ENCODE measurements at regions not wholly inside any gene's neighbourhood (a gene's known extent, or its start where the extent isn't known, plus 50 kb on each side); places are given as distances from the start of the nearest gene placed in this dataset.
"Not testable (repeated sequence)": the region's sequence is repeated elsewhere in the genome, so short reads cannot be mapped to it uniquely, and the experiment has no call there.

DNA sequence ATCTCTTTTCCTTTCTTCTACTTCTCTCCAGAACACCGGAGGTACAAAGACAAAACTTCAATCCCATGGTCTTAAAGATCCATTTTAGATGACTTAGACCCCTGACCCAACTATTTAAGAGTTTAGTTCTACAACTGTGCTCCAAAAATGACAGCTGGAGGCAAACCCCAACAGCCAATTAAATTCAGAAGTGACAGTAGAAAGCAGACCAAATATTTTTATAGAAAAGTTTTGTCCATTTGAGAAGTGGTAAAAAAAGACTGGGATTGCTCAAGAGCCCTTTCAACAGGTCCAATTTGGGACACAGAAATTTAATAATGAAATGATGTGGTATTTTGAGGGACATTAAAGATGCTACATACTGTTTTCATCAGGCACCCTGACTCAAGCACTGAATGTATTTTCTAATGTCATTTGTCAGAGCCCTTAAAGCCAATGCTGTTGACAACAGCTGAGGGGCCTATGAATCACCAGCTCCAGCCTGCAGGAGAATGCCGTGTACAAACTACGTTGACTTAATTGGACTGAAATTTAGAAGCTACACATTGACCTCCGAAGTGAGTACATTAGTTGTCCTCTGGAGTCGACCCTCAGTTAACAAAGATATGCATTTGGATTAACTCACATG lies 147.5 kb upstream of the PIK3R1 start:
- H3K4me3 ChIP-seq (ENCODE audit: low read depth, low read length) = no peak overlapping the region
- TF ChIP-seq, protein P1, sequence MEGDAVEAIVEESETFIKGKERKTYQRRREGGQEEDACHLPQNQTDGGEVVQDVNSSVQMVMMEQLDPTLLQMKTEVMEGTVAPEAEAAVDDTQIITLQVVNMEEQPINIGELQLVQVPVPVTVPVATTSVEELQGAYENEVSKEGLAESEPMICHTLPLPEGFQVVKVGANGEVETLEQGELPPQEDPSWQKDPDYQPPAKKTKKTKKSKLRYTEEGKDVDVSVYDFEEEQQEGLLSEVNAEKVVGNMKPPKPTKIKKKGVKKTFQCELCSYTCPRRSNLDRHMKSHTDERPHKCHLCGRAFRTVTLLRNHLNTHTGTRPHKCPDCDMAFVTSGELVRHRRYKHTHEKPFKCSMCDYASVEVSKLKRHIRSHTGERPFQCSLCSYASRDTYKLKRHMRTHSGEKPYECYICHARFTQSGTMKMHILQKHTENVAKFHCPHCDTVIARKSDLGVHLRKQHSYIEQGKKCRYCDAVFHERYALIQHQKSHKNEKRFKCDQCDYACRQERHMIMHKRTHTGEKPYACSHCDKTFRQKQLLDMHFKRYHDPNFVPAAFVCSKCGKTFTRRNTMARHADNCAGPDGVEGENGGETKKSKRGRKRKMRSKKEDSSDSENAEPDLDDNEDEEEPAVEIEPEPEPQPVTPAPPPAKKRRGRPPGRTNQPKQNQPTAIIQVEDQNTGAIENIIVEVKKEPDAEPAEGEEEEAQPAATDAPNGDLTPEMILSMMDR (IDR thresholded peaks at IDR 0.05; ENCODE audit: low read depth, low read length) = no peak

DNA sequence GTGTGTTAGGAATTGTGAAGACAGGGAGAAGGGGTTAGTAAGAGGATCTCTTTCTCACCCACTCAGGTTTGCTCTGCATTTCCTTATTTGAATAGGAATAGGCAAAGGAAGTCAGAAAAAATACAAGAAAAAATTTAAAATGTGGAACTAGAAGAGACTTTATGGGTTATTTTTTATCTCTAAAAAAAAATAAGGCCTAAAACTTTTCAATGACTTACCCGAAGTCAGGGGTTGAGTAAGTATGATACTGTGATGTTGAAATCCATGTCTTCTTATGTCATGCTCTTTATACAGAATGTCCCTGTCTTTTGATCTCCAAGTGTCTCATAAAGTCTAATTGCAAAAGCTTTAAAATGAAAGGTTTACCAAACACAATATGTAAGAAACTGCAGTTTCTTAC lies 148.3 kb upstream of the PIK3R1 start:
- TF ChIP-seq, protein P1 (IDR thresholded peaks at IDR 0.05; ENCODE audit: low read depth, low read length) = no peak
- no peak overlapping the region for H3K4me3 ChIP-seq (ENCODE audit: low read depth, low read length)

DNA sequence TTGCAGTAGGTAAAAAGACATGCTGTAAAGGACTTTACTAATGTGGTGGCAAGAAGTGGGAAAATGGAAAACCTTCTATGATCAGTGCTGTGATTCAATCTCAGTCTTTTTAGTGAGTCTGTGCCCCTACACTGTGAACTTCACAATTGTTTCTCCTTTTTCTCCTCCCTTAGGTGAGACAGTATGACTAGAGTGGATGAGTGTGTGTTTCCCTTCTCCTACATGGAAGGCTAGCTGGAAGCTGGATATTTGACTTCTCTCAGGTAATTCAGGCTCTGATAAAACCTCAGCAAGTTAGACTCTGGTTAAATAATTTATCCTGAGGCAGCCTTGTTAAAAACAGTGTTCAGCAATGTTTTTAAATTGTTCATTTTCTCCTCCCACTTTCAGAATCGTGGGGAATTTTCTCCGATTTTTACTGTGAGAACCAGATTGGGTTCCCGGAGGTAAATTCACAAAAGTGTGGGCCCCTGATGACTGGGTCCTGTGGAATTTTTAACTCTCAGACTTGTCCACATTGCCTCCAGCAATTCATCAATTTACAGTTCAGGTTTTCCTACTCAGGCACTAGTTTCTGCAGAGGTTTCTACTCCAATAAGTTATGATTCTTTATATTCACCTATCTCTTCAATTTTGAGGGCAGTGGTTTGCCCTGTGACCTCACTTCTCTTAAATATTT lies 149.1 kb upstream of the PIK3R1 start:
- H3K4me3 ChIP-seq (ENCODE audit: low read depth, low read length) = no peak overlapping the region
- TF ChIP-seq, protein P1 (IDR thresholded peaks at IDR 0.05; ENCODE audit: low read depth, low read length) = no peak

DNA sequence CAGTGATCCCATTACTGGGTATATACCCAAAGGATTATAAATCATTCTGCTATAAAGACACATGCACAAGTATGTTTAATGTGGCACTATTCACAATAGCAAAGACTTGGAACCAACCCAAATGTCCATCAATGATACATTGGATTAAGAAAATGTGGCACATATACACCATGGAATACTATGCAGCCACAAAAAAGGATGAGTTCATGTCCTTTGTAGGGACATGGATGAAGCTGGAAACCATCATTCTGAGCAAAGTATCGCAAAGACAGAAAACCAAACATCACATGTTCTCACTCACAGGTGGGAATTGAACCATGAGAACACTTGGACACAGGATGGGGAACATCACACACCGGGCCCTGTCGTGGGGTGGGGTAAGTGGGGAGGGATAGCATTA lies 150.2 kb upstream of the PIK3R1 start:
- not testable (repeated sequence) for H3K4me3 ChIP-seq (ENCODE audit: low read depth, low read length)

DNA sequence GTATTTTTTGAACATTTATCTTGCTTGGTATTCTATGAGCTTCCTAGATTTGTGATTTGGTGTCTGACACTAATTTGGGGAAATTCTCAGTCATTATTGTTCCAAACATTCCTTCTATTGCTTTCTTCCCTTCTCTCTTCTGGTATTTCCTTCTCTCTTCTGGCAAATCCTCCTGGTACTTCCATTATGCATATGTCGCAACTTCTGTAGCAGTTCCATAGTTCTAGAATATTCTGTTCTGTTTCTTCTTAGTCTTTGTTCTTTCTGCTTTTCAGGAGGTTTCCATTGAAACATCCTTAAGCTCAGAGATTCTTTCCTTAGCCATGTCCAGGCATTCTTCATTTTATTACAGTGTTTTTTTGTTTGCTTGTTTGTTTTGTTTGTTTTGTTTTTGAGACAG lies 155.2 kb upstream of the PIK3R1 start:
- H3K4me3 ChIP-seq (ENCODE audit: low read depth, low read length) = no peak overlapping the region
- TF ChIP-seq, protein P1 (IDR thresholded peaks at IDR 0.05; ENCODE audit: low read depth, low read length) = no peak

DNA sequence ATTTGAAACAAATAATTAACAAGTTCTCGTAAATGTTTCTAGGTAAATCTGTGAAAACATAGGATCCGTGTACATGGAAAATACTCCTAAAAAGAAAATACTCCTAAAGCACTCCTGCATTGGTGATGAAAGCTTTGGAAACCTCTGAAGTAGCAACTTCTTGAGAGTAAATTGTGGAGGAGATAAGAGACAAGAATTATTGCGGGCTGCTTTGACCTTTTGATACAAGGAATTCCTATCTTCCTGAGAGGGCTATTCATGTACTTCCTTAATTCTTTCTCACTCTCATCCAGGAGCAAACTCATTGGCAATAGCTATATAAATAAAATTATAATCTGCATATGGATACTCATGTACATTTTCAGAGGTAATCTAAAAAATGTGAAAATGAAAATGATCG lies 158.4 kb upstream of the PIK3R1 start:
- TF ChIP-seq, protein P1 (IDR thresholded peaks at IDR 0.05; ENCODE audit: low read depth, low read length) = no peak
- no peak overlapping the region for H3K4me3 ChIP-seq (ENCODE audit: low read depth, low read length)

DNA sequence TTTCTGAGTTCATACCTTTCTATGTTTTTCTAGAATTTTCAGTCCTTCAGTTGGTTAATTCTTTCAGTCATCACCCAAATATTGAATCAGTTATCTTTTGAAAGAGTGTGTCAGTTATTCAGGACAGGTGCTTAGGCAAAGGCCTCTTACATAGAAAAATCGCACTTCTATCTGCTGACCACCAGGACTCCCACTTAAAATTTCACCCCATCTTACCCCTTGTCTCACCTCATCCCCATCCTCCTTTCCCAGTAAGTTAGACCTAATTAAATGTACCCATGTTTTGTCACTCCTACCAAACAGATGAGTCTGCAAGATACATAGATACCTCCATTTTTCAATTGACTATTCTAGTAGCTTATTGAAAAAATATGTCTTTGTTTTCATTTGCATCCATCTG lies 159.9 kb upstream of the PIK3R1 start:
- TF ChIP-seq, protein P1 (IDR thresholded peaks at IDR 0.05; ENCODE audit: low read depth, low read length) = no peak
- no peak overlapping the region for H3K4me3 ChIP-seq (ENCODE audit: low read depth, low read length)

DNA sequence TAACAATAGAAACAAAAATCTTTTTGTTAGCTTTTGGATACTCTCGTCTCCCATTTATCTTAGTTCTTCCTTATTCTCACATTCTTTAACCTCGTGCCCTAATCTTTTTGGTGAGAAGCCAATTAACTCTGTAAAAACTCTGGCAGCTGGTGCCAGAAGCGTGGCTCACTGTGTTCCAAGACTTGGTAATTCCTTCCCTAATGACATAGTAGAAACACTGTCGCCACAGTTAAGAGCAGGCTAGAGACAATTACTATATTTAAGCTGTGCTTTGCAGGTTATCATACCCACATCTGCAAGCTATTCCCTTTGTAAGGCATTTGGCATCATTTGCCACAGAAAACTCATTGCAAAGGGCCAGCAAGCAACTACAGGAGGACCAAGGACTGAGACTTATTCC lies 160.9 kb upstream of the PIK3R1 start:
- TF ChIP-seq, protein P1 (IDR thresholded peaks at IDR 0.05; ENCODE audit: low read depth, low read length) = no peak
- H3K4me3 ChIP-seq (ENCODE audit: low read depth, low read length) = no peak overlapping the region
